Stimulated activated CD8-positive, alpha-beta memory T cell treated with anti-CD3 and anti-CD28 coated beads, Interleukin-12 subunit alpha, Interleukin-12 subunit beta, amount 100 ng/mL, for 24 hours (primary cell): ENCODE measurements at regions not wholly inside any gene's neighbourhood (a gene's known extent, or its start where the extent isn't known, plus 50 kb on each side); places are given as distances from the start of the nearest gene placed in this dataset.
"Not testable (repeated sequence)": the region's sequence is repeated elsewhere in the genome, so short reads cannot be mapped to it uniquely, and the experiment has no call there.

Source experiments
- DNase-seq: peaks from one replicate; pipeline ENCODE4 v3.0.0-alpha.2; 2020; ENCODE audit errors: extremely low read depth

DNA sequence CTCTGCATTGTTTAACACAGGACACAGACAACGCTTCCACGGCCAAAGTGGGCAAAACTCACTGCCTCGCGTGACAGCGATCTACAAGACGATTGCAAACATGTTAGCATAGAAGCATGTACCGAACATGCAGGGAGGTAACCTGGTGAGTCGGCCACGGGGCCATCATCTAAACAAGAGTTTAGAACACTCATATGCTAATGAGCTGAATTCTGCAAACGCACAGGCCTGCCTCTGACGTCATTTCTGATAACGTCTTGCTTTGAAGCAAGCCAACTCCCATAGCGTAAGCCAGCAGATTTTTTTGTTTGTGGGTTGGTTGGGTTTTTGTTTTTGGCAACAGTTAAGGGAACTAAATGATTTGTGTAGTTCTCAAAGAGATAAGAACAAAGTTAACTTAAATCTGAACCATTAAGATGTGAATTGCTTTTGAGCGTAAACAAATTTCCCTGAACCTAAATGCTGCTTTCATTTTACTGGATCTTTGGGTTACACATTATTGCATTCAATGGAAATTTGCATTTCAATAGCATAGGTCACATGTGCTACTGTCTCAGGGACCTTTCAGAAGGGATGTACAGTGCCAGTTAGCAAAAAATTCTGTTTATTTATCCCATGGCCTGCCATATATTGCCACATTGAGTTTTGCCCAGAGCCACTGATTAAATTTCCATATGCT is 184.5 kb upstream of the PDE10A start:
- DNase-seq = no peak

DNA sequence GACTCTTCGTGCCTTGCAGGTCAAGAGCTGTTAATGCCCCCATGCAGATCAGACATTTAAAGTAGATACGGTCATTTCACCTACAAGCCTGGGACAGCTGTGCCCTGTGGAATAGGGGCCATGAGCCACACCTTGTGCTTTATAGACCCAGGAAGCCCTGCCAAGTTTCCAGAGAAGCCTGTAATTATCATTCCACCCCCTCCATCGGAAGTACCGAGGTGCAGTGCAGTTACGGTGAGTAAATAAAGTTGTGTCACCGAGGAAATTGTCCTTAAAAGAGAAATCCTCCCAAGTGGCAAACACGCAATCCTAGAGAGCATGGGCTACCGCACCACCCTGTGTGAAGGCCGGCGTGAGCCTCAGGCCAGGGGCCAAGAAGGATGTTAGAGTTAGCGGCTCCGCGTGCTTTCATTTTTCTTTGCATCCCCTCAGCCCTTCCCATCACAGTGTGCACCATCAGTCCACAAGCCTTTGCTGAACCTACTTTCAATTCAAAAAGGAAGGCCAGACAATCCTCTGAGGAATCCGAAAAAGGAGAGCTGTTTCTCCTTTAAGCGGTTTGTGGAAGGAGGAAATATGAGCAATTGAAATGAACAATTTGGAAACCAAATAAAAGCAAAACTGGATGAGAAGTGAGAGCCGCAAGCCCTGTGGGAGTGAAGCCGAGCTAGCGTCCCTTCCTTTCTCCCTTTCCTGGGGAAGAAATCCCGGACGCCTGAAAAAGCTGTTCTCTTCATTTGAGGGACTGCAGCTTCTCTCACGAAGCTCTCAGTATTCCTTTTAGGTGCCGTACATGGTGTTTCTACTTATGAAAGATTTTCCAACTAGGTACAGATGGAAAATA is 183.3 kb upstream of the PDE10A start:
- no peak for DNase-seq

DNA sequence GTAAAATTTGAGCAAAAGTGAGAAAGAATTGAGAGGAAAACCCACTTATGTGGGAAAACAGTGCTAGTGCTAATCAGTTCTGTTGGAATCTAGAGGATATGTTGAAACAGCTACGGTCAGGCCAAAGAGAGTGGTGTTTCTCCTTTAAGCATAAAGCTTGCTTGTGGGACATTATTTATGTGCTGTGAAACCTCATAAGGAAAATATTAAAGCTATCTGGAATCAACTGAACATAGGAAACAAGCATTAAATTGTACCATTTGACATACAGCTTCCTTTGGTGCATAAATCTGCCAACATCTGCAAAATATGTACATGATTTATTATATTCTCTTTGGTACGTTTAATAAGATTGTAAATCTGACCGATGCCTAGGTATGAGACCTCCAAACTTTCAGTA is 182.5 kb upstream of the PDE10A start:
- DNase-seq = no peak

DNA sequence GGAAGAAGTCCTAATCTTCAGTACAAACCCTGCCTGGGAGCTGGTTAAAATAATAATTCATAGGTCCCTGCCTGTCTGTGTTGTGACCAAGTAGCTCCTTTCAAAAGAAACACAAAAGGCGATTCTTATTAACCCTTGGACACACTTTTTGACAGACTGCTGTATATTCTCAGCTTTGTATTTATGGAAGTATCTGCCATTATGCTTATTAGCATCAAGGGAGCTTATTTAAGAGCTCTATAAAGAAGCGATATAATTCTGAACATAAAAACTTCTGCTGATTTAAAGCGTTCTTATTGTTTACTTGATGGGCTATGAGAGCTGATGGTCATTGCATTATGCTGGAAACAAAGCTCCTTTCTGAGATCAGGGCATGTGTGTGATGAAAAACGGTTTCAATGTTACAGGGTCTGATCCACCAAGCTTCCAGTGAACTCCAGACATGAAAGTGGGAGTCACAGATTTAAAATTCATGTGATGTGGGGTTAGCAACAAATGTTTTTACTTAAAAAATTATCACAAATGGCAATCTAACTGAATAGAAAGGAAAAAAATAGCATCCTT is 181.8 kb upstream of the PDE10A start:
- DNase-seq = no peak

DNA sequence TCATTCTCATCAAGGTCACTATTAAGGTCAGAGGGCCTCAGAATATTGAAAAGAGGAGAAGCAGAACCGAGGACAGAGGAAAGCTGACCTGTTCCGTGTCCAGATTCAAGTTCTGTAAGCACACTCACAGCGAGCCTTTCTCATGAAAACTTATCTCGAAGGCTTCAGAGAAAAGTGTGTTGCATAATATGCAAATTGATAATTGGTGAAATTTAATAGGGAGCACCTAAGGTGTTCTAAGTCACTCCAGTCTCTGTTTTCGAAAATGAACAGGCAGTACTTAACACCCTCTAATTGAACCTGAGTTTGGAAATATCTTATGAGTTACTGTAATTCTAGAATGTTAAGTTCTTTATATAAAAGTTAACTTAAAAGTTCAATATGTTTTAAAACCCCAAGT is 181.2 kb upstream of the PDE10A start:
- no peak for DNase-seq

DNA sequence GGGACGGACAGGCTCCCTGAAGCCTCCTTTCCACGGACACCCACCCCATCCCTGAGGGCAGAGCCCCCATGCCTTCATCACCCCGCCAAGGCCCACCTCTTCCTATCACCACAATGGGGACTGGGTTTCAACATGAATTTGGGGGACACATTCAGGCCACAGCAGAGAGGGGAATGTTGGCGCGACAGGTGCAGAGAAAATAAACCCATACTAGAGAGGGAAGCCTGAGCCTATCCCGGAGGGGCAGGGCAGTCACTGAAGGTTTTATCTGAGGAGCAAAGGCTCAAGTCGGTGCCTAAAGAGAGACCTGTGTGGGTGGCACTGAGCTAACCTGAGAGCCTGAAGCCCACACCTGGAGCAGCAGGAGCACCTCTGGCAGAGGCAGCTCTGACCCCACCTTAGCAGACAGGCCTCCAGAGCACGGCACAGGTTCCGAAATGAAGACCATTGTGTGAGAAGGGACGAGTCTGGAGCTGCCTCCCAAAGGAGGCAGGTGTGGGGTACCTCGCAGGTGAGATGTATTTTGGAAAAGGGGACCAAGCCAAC is 180.6 kb upstream of the PDE10A start:
- DNase-seq = no peak

DNA sequence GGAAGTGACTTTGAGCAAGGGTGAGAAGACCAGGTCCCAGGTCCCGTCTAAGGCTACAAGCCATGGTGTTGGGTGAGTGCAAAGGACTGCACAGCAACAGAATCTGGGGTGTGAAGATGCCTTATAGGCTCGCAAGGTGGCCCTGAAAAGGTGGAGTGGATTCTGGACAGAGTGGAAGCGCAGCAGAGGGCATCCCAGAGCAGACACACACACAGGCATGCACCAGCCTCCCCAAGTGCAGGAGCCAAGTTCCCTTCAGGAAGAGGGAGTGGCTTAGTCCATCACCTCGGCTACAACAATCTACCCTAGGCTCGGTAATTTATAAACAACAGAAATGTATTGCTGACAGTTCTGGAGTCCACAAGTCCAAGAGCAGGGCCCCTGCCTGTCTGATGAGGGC is 180.1 kb upstream of the PDE10A start:
- no peak for DNase-seq

DNA sequence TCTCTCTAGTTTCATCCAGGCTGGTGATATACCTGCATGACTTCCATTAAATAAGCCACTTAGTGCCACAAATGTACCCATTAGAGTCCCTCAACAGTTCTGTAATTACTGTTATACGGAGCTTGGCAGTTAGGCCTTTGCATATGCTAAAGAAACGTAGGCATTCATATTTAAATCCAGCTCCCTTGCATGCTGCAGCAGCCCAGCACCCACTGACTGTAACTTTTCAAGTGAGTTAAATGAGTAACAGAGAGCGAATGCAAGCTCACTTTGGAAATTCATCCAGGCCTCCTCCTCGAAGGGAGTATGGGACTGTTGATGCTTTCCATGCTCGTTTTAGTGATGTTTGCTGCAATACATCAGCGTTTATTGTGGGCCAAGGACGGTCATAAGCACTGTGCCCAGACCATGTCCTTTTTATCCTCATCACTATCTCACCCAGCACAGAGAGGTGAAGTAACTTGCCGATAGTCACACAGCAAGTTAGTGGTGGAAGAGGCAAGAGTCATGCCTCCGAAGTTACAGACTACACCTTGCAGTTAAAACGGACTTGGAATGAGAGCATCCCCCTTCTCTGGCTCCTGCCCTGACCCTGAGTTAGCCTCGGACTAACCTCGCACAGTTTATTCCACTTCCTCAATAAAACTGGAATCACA is 179.4 kb upstream of the PDE10A start:
- DNase-seq = no peak

DNA sequence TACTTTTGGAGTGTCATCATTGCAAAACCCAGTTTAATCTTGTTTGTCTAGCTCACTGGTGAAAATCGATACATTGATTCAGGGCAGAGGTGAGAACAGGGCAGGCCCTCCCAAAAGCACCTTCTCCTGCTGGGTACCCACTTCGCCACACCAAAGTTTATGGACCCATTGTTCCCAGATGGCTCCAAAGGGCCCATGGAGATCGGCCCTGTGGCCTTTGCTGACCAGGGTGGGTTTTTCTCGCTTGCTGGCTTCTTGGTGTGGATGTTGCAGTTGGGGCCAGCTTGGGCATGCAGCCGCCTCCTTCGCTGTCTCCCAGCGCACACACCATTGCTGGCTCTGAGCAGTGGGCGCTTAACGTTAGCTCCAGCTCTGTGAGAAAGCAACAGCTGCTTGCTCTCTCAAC is 178.1 kb upstream of the PDE10A start:
- DNase-seq = no peak

DNA sequence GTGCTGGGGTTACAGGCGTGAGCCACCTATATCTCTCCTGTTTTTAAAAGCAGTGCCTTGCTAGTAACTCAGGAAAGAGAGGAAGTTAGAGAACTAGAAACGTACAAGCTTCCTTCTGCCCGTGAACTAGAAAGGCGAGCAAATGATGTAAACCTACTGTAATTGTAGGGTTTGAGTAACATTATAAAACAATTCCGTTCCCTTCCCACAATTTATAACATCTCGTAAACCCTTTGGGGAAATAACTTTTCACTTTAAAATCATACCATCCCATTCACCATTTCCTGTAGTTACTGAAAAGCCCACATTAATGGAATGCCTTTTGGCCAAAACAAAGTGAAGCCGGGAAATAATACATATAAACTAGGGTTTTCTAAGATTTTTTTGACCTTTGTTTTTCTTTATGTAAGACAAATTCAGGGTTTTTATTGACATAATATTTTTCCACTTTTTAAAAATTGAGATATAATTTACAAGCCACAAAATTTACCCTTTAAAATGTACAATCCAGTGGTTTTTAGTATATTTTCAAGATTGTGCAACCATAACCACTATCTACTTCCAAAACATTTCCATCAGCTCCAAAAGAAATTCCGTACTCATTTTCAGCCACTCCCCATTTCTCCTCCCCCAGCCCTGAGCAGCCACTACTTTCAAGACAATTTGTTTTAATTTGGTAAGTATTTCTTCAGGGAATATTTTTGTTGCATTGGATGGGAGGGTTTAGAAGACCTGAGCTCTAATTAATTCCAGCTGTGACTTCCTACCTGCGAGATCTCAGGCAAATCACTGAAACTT is 175.1 kb upstream of the PDE10A start:
- DNase-seq = no peak

DNA sequence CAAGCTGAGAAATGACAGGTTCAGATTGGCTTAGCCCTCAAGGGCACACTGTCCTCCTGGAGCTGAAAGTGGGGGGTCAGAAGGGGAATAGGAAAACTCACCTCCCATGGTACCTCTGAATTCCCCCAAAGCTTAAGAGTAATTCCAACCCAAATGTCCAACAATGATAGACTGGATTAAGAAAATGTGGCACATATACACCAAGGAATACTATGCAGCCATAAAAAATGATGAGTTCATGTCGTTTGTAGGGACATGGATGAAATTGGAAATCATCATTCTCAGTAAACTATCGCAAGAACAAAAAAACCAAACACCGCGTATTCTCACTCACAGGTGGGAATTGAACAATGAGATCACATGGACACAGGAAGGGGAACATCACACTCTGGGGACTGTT is 173.6 kb upstream of the PDE10A start:
- not testable (repeated sequence) for DNase-seq

DNA sequence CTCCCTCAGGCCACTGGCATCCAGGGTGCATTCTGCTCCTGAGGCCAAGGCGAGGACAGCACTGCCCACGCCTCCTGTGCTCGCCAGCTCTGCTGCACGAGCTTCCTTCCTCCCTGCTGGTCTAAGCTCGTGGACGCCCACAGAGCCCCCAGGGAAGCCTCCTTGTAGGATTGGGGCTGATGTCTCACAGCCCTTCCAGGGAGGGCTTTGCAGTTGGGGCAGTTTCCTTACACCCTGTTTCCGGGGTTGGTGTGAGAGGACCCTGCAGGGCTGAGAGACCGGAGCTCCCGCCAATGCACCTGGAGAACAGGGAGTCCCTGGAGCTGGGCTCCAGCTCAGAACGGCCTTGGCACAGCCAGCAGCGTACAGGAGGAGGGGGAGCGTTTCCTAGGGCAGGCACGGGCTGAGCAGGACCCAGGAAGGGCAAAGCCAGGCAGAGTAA is 172.4 kb upstream of the PDE10A start:
- DNase-seq = no peak

DNA sequence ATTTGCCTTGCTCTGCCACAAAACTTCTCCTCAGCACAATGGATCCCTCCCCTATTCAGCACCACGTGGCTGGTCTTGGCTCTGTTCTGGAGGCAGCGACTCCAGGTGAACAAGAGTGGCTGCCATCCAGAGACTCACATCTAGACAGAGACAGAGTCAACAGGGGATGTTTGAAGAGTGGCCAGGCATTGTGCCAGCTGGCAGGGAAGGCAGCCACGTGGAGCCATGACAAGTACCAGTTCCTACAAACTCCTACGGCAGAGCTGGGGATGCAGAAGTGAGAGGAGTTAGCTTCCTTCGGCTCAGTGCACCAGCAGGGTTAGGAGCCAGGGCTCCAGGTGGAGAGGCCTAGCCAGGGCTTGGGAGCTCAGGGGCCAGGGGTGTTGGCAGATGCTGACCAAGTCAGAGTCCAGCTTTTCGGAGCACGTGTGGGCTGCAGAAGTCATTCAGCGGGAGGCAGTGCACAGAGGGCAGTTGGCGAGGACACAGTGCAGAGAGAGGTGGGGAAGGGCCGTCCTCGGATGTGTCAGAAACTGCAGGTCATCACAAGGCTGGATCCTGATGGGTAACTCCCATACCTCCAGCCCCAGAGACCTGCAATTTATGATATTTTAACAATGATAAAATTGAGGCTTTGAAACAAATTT is 171.7 kb upstream of the PDE10A start:
- DNase-seq = no peak

DNA sequence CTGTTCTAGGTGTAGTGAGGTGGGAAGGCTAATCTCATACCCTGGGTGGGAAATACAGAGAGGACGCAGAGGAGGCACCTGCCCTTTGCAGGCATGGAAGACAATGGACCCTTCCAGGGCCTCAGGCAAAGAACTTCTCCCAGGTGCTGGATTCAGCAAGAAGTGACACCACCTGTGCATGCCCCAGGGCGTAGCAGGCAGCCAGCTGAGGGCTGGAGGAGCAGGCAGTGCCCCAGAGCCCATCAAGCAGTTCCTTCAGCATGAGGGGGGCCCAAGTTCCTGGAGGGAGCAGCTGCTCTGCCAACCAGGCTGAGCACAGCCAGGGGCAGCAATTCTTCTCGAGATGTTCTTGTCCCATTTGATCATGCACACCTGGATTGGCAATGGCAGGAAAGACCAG is 170.3 kb upstream of the PDE10A start:
- DNase-seq = no peak

DNA sequence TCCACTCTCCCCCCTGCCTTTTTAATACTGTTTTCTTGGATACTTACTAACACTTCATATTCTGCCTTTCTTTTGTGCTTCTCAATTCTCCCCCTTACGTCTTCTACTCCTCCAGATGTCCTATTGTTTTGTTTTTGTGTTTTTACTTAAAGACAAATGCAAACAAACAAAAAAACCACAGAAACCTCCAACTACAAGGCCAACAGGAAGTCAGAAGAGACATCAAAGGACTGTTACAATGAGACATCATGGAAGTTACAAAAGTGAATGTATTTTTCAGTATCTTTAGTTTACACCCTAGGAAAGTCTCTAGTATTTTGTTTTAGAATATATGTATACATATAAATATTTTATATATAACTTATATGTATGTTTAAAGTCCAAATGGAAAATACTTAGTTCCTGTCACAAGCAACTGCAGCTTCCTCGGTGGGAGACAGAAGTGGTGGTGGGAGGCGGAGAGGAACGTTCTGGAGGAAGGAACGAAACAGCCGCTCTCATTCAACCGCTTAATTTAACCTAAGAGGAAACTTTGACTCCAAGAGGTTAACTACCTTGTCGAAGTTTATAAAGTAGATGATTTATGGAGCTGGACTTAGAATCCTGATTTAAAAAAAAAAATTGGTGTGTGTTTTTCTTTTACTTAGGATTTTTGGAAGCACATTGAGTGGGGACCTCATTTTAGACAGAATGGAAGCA is 168.9 kb upstream of the PDE10A start:
- DNase-seq = no peak

DNA sequence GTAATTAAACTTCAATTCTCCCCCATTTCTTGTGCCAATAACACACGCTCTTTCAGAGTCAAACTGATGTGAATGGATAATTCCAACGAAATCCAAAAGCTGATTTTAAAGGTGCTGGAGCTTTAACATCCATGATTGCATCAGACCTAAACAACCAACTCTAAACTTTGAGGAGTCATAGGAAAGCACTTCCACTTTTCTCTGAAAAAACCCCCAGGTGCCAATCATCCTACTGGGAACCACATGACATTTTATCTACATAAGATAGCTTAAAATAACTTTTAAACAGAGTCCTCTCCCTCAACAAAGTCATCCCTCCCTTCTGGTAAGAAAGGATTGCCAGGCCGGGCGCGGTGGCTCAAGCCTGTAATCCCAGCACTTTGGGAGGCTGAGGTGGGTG is 167.7 kb upstream of the PDE10A start:
- no peak for DNase-seq

DNA sequence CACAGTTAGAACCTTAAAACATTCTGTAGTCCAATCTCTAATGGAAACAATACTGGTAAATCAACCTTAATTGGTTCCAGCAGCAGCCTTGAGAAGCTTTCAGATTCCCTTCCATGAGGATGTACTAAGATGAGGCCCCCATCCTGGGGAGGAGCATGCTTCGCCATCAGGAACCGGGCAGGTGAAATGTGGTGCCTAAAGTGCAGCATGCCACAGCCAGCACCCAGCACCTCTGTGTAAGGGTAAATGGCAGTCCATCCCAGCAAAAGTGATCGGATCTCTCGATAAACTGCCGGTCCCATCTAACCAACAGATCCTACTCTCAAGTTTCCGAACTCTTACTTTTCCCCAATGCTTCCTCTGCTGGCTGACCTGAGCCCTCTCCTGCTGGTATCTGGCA is 166.3 kb upstream of the PDE10A start:
- DNase-seq = no peak

DNA sequence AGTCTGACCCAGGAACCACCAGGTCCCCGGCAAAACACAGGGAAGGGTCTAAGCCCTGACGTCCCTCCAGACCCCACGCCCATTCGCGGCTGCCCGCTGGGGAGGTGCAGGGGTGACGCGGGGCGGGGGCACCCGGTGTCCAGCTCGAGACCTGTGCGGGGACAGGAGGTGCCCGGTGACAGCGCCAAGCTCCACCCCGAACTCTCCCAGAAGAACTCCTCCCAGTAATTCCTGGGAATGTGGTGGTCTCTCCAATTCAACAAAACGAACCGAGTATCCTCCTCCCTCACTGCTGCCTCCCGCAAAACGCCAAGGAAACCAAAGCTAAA is 164.1 kb upstream of the PDE10A start:
- DNase-seq = no peak

DNA sequence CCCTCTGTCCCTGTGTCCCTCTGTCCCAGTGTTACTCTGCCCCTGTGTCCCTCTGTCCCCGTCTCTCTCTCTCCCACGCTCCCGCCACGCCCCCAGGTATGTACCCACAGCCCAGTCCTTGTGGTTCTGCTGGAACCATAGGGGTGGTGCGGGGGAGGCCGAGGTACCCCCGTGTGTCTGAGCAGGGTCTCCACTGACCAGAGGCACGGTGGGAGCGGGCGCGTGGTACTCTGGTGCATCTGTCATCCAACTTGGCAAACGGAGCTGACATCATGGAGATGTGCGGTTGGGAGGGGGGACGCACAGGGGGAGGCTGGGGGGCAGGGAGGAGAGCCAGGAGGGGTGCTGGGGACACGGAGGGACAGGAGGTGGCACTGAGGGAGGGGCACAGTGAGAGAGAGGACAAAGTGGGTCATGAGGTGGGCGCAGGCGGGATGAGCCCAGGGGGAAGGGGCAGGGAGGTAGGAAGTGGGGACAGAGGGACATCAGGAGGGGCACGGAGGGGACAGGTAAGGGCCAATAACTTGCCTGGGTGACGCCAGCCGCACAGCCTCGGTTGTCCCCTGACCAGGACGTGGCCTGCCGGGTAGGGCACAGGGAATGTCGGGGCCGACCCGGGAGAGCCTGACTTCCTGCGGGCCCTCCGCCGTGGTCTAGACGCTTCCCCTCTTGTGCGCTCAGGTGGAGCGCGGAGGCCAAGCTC is 163.6 kb upstream of the PDE10A start:
- DNase-seq = no peak
